ENCODE measurements at regions not wholly inside any gene's neighbourhood (a gene's known extent, or its start where the extent isn't known, plus 50 kb on each side); places are given as distances from the start of the nearest gene placed in this dataset.

GRCh38 chr16:65224471-65224870 is 102.6 kb upstream of the CDH11 start:
- no peak overlapping the region for H3K27ac ChIP-seq
- intact Hi-C loops (cut with DNase I): no loop called here
- no peak for TF ChIP-seq CTCF (IDR thresholded peaks at IDR 0.05)
- no peak for TF ChIP-seq POLR2AphosphoS5 (IDR thresholded peaks at IDR 0.05; ENCODE audit: insufficient read depth in 1 of 2, low read depth in 1 of 2)
- TF ChIP-seq POLR2A (IDR thresholded peaks at IDR 0.05): no peak
- no peak overlapping the region for H3K4me3 ChIP-seq
- no peak for DNase-seq (ENCODE audit: extremely low spot score in 2 of 2)
- no peaks in the 10 kb centered on the region for H3K27me3 ChIP-seq
- no peaks in the 10 kb centered on the region for H3K4me1 ChIP-seq
- H3K9me3 ChIP-seq: no peaks in the 10 kb centered on the region
- no peaks in the 10 kb centered on the region for H3K36me3 ChIP-seq

- H3K4me3 ChIP-seq: no peak overlapping the region
- intact Hi-C loops (cut with DNase I): no loop called here
These were observed 101.5 kb upstream of the CDH11 start for GRCh38 chr16:65223335-65223734.

GRCh38 chr16:65222536-65222935 is 100.7 kb upstream of the CDH11 start:
- TF ChIP-seq POLR2AphosphoS5 (IDR thresholded peaks at IDR 0.05; ENCODE audit: insufficient read depth in 1 of 2, low read depth in 1 of 2) (no peak), POLR2A (IDR thresholded peaks at IDR 0.05) (no peak), CTCF (IDR thresholded peaks at IDR 0.05) (no peak)
- Histone ChIP-seq H3K4me1 (no peaks in the 10 kb centered on the region), H3K27ac (no peak overlapping the region), H3K36me3 (no peaks in the 10 kb centered on the region), H3K9me3 (no peaks in the 10 kb centered on the region), H3K27me3 (no peaks in the 10 kb centered on the region), H3K4me3 (no peak overlapping the region)
- intact Hi-C loops (cut with DNase I): no loop called here
- DNase-seq (ENCODE audit: extremely low spot score in 2 of 2): no peak

More at GRCh38 chr16:65223335-65223734, 101.5 kb upstream of the CDH11 start:
- no peak for TF ChIP-seq POLR2AphosphoS5 (IDR thresholded peaks at IDR 0.05; ENCODE audit: insufficient read depth in 1 of 2, low read depth in 1 of 2)
- no peak for TF ChIP-seq POLR2A (IDR thresholded peaks at IDR 0.05)
- no peak for TF ChIP-seq CTCF (IDR thresholded peaks at IDR 0.05)
- no peak for DNase-seq (ENCODE audit: extremely low spot score in 2 of 2)
- H3K4me1 ChIP-seq: no peaks in the 10 kb centered on the region
- no peaks in the 10 kb centered on the region for H3K9me3 ChIP-seq
- H3K36me3 ChIP-seq: no peaks in the 10 kb centered on the region
- no peak overlapping the region for H3K27ac ChIP-seq
- H3K27me3 ChIP-seq: no peaks in the 10 kb centered on the region

GRCh38 chr16:65222049-65222448 is 100.2 kb upstream of the CDH11 start:
- Histone ChIP-seq H3K27ac (no peak overlapping the region), H3K36me3 (no peaks in the 10 kb centered on the region), H3K9me3 (no peaks in the 10 kb centered on the region), H3K4me3 (no peak overlapping the region), H3K27me3 (no peaks in the 10 kb centered on the region), H3K4me1 (no peaks in the 10 kb centered on the region)
- intact Hi-C loops (cut with DNase I): no loop called here
- no peak for DNase-seq (ENCODE audit: extremely low spot score in 2 of 2)
- no peak for TF ChIP-seq POLR2A (IDR thresholded peaks at IDR 0.05)
- TF ChIP-seq CTCF (IDR thresholded peaks at IDR 0.05): no peak
- no peak for TF ChIP-seq POLR2AphosphoS5 (IDR thresholded peaks at IDR 0.05; ENCODE audit: insufficient read depth in 1 of 2, low read depth in 1 of 2)

GRCh38 chr16:65219786-65220185 is 97.9 kb upstream of the CDH11 start:
- H3K27me3 ChIP-seq: no peaks in the 10 kb centered on the region
- no peak for DNase-seq (ENCODE audit: extremely low spot score in 2 of 2)
- TF ChIP-seq POLR2A (IDR thresholded peaks at IDR 0.05): no peak
- no peak for TF ChIP-seq POLR2AphosphoS5 (IDR thresholded peaks at IDR 0.05; ENCODE audit: insufficient read depth in 1 of 2, low read depth in 1 of 2)
- no peak for TF ChIP-seq CTCF (IDR thresholded peaks at IDR 0.05)
- no peaks in the 10 kb centered on the region for H3K9me3 ChIP-seq
- no peak overlapping the region for H3K4me3 ChIP-seq
- H3K27ac ChIP-seq: no peak overlapping the region
- intact Hi-C loops (cut with DNase I): no loop called here
- H3K4me1 ChIP-seq: no peaks in the 10 kb centered on the region
- H3K36me3 ChIP-seq: no peaks in the 10 kb centered on the region
